Mesothelial cell of epicardium (in vitro differentiated cells): ENCODE measurements at regions not wholly inside any gene's neighbourhood (a gene's known extent, or its start where the extent isn't known, plus 50 kb on each side); places are given as distances from the start of the nearest gene placed in this dataset.

ENCODE experiments used
- DNase-seq, 2 experiments: peaks; one replicate each; pipeline ENCODE4 v3.0.0; 2021; ENCODE audit warnings: low spot score in 2 of 2; ENCODE audit not compliant: unreplicated experiment in 2 of 2
- H3K27ac Mint-ChIP-seq: 2 replicates; pipeline ENCODE4 v1.8.0; 2021; ENCODE audit warnings: mixed read lengths
- H3K27me3 Mint-ChIP-seq: 2 replicates; pipeline ENCODE4 v1.8.0; 2021; ENCODE audit warnings: low read depth, mixed read lengths
- H3K36me3 Mint-ChIP-seq: 2 replicates; pipeline ENCODE4 v1.8.0; 2021; ENCODE audit warnings: mixed read lengths
- H3K4me1 Mint-ChIP-seq: 2 replicates; pipeline ENCODE4 v1.8.0; 2021; ENCODE audit warnings: mixed read lengths
- H3K4me3 Mint-ChIP-seq: 2 replicates; pipeline ENCODE4 v1.8.0; 2021; ENCODE audit warnings: mild to moderate bottlenecking, moderate library complexity, mixed read lengths
- H3K9me3 Mint-ChIP-seq: 2 replicates; pipeline ENCODE4 v1.8.0; 2021; ENCODE audit warnings: mixed read lengths
- CTCF ChIP-seq: fragments of 200-600 bp; sonication (generic); IDR thresholded peaks from one replicate; pipeline ENCODE4 v1.5.0; 2021; ENCODE audit warnings: antibody characterized with exemption; ENCODE audit not compliant: unreplicated experiment

GRCh38 chr4:178856139-178856800 lies 1414.0 kb upstream of the AGA start:
- Mint-ChIP-seq H3K36me3 (no peaks in the 10 kb centered on the region), H3K27me3 (no peaks in the 10 kb centered on the region), H3K4me3 (no peak overlapping the region), H3K9me3 (no peaks in the 10 kb centered on the region), H3K27ac (no peak overlapping the region), H3K4me1 (no peaks in the 10 kb centered on the region)
- no peak for TF ChIP-seq CTCF
- no peak for DNase-seq

- no peaks in the 10 kb centered on the region for H3K27me3 Mint-ChIP-seq
- no peak overlapping the region for H3K27ac Mint-ChIP-seq
- no peak for TF ChIP-seq CTCF
- no peak overlapping the region for H3K4me3 Mint-ChIP-seq
- no peaks in the 10 kb centered on the region for H3K9me3 Mint-ChIP-seq
- H3K36me3 Mint-ChIP-seq: no peaks in the 10 kb centered on the region
- DNase-seq: no peak
- H3K4me1 Mint-ChIP-seq: no peaks in the 10 kb centered on the region
These were observed 1429.2 kb upstream of the AGA start for GRCh38 chr4:178871476-178871875.

- TF ChIP-seq CTCF: no peak
These were observed 1439.7 kb upstream of the AGA start for GRCh38 chr4:178881937-178882336.

GRCh38 chr4:178894126-178894525 lies 1451.9 kb upstream of the AGA start:
- no peaks in the 10 kb centered on the region for H3K4me1 Mint-ChIP-seq
- H3K27me3 Mint-ChIP-seq: no peaks in the 10 kb centered on the region
- DNase-seq: no peak
- no peak for TF ChIP-seq CTCF
- H3K36me3 Mint-ChIP-seq: no peaks in the 10 kb centered on the region
- H3K4me3 Mint-ChIP-seq: no peak overlapping the region
- no peak overlapping the region for H3K27ac Mint-ChIP-seq
- H3K9me3 Mint-ChIP-seq: peaks cover 2% of the 10 kb centered on the region

More at GRCh38 chr4:178881937-178882336, 1439.7 kb upstream of the AGA start:
- Mint-ChIP-seq H3K9me3 (peaks cover 20% of the 10 kb centered on the region), H3K27ac (no peak overlapping the region), H3K36me3 (no peaks in the 10 kb centered on the region), H3K4me1 (no peaks in the 10 kb centered on the region), H3K27me3 (no peaks in the 10 kb centered on the region), H3K4me3 (no peak overlapping the region)
- DNase-seq: no peak

GRCh38 chr4:178899084-178899483 lies 1456.8 kb upstream of the AGA start:
- Mint-ChIP-seq H3K36me3 (no peaks in the 10 kb centered on the region), H3K4me3 (no peak overlapping the region), H3K9me3 (no peaks in the 10 kb centered on the region), H3K27me3 (no peaks in the 10 kb centered on the region), H3K27ac (no peak overlapping the region), H3K4me1 (no peaks in the 10 kb centered on the region)
- DNase-seq: no peak
- no peak for TF ChIP-seq CTCF

GRCh38 chr4:178917756-178918155 lies 1475.5 kb upstream of the AGA start:
- Mint-ChIP-seq H3K4me1 (no peaks in the 10 kb centered on the region), H3K27me3 (no peaks in the 10 kb centered on the region), H3K9me3 (peaks cover 7% of the 10 kb centered on the region), H3K4me3 (no peak overlapping the region), H3K27ac (no peak overlapping the region), H3K36me3 (no peaks in the 10 kb centered on the region)
- DNase-seq: no peak
- TF ChIP-seq CTCF: no peak
